Stimulated activated CD4-positive, alpha-beta T cell treated with anti-CD3 and anti-CD28 coated beads, Interleukin-2, amount 100 ng/mL, for 48 hours (primary cell): ENCODE measurements at regions not wholly inside any gene's neighbourhood (a gene's known extent, or its start where the extent isn't known, plus 50 kb on each side); places are given as distances from the start of the nearest gene placed in this dataset.

Experiments
- DNase-seq, 2 donors: peaks; one replicate each; pipeline ENCODE4 v3.0.0-alpha.2; 2020

DNA sequence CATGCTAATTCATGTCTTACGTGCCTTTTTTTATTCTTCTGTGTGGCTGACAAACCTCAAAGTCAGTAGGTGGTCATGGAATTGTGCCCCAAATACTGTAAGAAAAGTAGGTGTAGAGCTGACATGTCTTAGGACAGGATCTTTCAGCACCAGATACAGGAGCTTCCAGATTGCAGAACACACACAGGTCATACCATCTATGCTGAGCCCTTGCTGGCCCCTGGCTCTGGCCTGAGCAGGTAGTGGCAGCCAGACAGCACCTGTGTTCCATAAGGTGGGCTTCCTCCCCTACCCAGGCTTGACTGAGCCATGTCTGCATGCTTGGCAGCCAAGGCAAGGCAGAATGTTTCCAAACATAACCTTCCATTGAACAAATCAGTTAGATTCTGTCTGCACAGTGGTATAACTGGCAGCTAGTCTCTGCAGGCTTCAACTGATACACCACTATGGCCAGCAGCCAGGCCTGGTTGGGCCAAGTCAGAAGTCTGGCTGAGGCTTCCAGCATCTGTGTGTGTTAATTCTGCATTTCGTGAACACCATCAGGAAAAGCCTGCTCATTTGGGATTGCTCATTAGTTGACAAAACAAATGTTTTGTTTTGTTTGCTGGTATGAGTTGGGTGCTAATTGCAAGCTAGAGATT lies 366.5 kb downstream of the FOXA2 start:
- DNase-seq: no peak

DNA sequence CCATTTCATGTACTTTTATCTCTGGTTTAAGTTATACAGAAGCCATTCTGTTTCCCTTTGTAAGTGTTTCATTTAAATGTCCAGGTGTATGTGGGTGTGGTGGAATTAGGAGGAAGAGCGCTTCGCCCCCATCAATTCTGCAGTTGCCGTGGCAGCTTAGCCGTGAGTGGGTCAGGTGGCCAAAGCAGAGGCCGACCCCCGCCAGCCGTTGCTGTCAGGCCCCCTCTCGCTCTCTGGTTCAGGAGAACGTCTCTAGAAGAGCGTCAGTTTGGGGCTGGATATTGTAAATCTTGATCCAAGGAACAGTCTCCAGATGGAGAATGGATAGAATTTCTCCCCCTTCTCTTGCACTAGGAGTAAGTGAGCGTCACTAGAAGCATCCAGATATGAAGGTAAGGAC lies 367.4 kb downstream of the FOXA2 start:
- DNase-seq: no peak

DNA sequence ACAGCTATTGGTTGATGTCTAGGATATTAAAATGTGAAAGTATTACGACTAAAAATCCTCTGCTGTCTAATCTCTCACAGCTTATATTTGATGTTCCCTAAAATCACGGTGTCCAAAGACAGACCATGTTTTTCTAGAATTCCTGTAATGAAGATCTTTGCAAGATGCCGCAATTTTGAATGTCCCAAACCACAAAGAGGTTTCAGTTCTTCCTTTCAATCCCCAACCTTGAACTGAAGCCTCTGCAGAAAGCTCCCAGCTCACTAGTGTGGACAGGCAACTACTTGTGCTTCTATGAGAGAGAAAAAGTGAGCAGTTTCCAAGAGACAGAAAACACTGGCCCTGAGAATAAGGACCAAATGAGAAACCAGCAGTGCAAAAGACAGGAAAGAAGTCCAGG lies 370.1 kb downstream of the FOXA2 start:
- DNase-seq: no peak

DNA sequence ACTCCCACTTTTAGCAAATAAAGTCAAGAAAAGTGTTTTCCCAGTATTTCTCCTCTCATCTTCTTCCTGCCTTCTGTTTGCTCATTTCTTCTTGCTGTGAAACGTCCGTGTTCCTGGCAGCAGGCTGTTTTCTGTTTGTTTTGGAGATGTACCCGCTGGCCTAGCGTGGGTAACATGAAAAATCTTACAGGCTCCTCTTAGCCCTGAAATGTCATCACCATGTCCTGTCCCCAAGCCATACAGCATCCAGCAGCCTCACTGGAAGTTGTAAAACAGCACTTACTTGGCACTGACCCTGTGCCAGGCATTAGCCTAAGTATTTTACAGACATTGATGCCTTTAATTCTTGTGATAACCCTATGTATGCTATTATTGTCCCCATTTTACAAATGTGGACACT lies 371.1 kb downstream of the FOXA2 start:
- no peak for DNase-seq

DNA sequence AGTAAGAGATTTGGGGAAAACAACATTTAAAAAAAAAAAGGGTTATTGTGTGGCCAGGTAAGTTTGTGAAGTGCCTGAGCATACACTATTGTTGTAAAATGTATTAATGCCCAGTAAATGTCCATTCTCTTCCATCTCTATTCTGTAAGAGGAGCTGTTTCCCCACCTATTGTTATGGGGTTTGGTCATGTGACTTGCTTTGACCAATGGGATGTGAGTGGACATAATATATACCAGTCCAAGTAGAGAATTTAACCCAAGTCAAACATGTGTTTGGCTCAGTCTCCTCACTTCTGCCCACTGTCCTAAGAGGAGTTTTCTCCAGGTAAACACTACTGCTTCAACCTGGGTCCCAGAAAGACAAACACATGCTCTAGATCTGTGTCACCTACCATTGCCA lies 377.1 kb downstream of the FOXA2 start:
- no peak for DNase-seq

DNA sequence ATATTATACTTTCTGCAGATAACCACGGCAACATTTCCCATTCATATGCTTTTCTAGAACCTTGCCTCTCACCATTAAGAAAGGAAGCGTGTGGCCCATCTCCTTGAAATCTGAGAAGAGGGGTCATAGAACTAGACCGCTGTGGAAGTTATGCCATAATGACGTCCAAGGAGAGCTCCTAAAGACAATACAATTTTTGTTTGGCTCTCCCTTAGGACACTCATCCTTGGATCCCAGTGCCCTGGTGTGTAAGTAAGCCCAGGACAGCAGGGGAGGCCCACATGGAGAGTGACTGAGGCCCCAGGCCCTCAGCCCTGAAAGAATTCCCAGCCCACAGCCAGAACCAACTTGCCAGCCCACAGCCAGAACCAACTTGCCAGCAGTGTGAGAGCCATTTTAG lies 379.6 kb downstream of the FOXA2 start:
- no peak for DNase-seq

DNA sequence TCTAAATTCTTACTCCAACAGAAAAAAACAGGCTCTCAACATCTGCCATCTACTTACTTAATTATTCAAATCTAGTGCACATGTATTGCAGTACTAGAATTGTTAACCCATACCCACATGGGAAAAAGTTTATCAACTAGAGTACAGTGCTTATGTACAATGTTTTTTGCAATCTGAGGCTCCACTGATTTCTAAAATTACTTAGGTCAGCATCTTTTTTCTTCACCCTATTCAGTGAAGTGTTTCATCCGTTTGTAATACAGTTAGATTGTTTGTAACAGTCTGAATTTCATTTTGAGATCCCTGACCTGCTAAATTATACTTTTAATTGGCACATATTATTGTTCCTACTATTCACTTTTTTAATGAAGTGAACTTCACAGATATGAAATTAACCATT lies 402.2 kb downstream of the FOXA2 start:
- DNase-seq: no peak

DNA sequence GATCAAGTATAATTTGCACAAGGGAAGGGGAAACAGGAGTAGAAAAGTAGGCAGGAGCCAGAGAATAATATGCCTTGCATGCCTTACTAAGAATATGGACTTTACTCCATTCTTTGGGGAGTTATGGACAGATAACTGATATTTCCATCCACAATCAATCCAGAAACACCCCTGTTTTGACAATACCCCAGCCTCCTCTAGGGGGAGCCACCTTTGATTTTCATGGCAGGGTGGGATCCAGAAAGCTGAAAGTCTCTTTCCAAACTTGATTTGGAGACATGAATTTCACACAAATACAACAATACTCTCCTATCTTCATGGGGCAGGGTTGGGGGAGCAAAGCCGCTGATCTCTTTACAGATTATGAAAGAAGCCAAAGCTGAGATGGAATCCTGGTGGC lies 404.1 kb downstream of the FOXA2 start:
- no peak for DNase-seq

DNA sequence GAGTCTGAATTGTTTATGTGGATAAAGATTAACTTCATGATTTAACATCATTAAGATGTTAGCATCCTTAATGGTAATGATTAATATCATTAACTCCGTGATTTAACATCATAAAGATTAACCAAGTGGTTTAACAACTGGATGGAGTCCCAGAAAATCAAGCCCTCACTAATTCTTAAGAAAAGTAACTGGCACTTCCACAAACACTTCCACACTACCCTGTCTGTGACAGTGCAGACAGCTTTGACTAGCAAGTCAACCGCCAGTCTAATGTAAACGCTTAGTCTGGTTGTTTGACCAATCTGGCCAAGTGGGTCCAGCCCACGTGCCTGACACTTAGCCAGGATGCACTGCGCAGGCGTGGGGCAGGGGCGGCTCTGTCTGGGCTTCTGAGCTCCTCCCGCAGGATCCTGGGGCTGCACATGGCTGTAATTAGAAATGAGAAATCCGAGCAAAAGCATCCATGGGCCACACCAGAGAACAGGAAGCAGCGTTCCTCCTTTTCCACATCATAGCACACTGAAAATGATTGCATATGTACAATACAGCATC lies 424.2 kb downstream of the FOXA2 start:
- no peak for DNase-seq

DNA sequence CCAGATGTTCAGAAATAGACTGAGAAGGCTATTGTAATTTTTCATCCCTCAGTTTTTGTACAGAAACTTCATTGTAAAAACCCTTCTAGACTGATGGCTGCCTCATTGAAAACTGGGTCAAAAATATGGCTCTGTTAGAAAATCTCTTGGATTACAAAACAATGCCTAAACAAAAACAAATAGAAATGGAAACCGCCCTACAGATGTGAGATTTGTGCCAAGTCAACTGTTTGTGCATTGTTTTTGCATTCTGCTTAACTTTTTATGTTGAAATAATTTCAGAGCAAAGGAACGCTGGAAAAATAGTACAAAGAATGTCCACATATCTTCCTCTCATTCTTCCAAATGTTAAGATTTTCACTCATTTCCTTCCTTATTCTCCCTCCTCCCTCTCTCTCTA lies 425.1 kb downstream of the FOXA2 start:
- DNase-seq: no peak

DNA sequence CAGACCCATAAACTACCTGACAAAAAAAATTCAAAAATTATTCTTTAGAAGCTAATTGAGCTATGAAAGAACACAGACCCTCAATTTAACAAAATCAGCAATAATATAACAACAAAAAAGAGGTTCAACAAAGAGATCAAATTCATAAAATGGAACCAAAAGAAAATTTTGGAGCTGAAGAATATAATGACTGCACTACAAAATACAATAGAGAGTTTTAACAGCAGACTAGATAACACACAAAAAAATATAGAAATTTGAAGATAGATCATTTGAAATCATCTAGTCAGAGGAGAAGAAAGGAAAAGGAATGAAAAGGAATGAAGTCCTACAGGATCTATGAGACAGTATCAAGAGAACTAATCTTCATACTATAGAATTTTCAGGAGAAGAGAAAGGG lies 422.1 kb downstream of the PAX1 start:
- no peak for DNase-seq

DNA sequence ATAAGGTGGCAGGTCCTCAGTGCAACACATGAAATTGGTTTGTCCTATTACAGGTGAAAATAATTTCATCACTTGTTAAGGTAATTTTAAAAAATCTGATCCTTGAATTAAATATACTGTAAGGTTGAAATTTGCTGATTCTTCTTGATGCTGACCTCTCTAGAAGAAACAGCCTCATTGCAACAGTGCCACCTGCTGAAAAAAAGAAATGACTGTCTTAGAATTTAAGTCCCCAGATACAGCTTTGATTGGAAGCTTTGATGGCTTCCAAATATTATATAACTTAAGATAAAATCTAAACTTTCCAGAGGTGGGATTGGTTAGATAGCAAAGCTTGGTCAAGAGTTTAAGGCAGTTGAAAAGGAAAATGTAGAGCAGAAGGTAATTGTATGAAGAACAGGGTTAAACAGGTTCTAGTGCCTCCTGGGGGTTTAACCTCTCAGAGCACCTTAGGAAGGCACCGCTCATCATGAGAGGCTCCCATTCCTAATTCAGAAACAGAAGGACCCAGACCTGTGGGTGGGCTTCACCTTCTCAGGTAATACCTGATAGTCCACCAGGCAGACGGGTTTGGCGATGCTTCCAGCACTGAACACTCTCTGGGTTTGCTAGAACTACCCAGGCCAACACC lies 401.0 kb downstream of the PAX1 start:
- no peak for DNase-seq

DNA sequence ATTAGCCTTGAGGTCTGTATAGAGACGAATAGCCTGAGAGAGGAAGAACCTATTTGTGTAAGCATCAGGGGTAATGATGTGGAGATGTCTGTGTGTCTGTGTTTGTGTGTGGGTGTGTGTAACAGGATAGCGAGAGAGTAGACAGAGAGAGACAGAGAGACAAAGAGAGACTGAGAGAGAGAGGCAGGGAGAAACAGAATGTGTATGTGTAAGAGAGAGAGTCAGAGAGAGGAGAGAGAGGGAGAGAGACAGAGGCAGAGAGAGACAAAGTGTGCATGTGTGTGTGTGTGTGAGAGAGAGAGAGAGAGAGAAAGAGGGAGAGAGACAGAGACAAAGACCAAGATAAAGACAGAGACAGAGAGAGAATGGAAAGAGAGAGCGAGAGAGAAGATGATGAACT lies 396.1 kb downstream of the PAX1 start:
- no peak for DNase-seq

DNA sequence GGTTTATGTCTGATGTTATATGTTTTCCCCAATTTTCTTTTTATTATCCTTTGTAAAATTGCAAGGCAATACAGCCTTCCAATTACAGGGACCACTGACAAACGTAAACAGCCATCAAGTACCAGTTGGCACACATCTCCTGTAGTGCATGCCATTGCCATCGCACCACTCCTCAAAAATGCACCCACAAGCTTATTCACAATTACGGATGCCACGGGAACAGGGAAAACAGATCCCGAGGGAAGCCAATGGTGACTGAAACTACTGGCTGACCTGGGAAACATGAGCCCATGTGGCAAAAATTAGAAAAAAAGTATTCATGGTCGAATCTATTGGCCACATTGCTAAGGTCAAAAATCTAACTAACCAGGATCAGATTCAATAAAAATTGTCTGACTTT lies 395.2 kb downstream of the PAX1 start:
- DNase-seq: no peak

DNA sequence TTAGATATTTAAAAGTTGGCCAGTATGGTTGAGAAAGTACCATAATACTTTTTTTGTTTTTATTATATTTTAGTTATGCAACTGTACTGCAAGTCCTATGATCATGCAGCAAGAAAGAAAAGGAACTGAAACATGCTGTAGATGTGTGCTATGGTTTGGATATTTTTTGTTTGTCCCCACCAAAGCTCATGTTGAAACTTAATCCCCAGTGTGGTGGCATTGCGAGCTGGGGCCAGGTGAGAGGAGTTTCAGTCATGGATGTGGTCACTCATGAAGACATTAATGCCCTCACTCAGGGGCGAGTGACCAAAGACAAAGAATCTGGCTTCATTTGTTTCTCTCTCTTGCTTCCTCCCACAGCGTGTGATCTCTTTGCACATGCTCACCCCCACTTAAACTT lies 393.9 kb downstream of the PAX1 start:
- no peak for DNase-seq

DNA sequence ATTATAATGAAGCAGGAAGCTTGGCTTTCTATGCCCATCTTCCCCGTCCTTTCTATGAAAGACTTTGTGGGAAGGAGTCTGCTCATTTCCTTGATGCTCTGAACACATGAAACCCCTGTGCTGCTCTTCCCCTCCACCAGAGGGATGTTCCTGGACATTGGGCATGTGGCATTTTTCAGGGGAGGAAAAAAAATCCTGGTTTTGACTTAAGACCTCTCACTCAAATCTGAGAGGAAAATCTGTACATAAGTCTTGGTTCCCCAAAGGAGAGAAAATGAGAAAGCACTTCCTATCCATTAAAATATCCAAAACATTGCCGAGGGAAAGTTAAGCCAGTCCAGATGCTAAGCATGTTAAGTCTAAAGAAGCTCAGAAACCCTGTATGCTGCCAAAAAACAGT lies 393.0 kb downstream of the PAX1 start:
- no peak for DNase-seq

DNA sequence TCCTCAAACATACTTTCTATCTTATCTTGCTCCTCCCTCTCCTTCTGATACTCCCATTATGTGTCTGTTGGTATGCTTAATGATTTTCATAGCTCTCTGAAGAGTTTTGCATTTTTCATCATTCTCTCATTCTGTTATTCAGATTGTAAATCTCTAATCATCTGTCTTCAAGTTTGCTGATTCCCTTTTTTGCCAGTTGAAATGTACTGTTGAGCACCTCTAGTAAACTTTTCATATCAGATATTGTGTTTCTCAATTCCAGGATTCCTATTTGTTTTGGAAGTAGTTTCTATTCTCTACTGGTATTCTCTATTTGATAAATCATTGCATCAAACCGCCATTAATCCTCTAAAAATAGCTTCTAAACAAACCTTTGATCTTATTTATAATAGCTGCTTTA lies 387.7 kb downstream of the PAX1 start:
- no peak for DNase-seq

DNA sequence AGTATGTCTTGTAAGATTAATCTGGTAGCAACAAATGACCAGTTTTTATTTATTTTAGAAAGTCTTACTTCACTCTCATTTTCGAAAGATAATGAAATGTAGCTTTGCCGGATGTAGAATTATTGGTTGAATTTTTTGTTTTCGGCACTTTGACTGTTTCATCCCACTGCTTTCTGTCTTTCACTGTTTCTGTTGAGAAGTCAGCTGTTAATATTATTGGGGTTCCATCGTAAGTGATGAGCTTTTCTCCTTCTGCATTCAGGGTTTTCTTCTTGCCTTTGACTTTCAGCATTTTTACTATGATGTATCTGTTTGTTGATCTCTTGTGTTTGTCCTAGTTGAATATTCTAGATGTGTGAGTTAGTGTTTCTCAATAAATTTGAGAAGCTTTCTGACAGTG lies 383.4 kb downstream of the PAX1 start:
- DNase-seq: no peak

DNA sequence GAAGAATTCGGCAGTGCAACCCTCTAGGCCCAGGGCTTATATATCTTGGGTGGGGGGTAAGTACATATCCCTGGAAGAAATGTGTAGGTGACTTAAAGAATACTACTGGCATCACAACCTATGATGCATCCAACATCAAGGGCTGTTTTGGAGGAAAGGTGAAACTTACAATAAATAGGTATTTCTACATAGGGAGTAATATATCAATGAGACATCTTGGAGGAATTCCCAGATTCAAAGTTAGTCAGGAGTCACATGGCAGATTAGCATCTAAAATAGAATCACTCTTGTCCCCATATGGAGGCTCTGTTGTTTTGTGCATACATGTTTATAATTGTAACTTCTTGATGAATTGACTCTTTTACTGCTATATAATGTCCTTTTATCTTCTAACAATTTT lies 375.5 kb downstream of the PAX1 start:
- no peak for DNase-seq

DNA sequence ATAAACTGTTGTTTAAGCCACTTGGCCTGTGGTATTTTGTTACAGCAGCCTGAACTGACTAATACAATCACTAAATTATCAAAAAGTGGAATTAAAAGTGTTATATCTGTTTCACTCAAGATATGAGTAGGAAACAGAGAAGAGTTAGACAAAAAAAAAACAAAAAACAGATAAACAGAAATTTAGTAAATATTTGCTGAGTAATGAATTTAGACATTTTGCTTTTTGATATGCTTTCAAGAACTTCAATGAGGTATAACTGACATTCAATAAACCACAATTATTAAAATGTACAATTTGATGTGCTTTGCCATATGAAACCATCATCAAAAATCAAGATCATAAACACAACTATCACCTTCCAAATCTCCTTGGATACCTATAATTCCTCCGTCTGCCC lies 369.2 kb downstream of the PAX1 start:
- DNase-seq: no peak

DNA sequence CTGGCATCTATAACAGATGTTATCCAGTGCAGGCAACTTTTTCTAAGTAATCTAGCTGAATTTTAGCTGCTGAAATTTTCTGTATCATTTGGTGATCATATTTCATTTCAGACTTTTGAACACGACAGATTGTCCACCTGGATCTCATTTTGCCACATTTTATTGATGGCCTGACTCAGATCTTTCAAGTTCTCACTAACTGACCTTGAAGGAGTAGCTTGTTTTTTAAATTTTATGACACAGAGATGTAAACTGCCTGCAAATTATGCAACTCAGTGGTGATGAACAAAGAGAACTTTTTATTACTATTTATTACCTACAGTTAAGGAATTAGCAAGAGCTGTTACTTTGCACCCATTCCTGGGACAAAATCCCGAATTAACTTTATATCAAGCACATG lies 366.4 kb downstream of the PAX1 start:
- no peak for DNase-seq

DNA sequence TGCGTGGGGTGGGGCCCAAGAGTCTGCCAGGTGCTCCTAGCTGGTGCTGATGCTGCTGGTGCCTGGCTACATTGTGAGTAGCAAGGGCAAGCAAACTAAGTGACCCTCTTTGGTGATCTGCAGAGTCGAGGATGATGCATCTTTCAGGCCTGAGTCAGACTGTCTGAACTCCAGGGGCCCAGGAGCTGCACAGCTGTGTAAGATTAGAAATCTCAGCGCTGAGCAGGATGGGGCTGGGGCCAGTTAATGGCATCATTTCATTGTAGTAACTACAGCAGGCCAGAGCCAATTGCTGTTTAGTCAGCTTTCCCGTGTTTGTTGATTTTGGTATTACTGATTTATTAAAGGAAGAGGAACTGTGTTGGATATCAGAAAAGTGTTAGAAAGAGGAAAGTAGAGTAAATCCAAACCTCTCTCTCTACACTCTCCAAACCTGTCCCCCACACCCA lies 365.2 kb downstream of the PAX1 start:
- DNase-seq: no peak

DNA sequence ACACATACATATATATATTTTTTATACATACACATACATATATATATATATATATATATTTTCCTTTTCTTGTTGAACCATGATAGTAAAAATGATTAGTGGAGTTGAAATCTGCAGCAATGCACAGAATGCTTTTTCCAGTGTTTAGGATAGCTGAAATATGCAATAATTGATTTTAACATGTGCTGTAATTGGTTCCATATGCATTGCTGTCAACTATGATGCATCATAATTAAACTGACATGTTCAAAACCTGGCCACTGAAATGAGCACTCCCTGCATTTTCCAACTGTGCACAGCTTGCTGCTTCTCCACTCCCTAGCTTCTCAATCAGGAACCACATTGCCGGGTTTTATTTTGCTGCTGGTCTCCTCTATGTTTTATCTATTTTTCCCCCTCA lies 358.3 kb downstream of the PAX1 start:
- no peak for DNase-seq

DNA sequence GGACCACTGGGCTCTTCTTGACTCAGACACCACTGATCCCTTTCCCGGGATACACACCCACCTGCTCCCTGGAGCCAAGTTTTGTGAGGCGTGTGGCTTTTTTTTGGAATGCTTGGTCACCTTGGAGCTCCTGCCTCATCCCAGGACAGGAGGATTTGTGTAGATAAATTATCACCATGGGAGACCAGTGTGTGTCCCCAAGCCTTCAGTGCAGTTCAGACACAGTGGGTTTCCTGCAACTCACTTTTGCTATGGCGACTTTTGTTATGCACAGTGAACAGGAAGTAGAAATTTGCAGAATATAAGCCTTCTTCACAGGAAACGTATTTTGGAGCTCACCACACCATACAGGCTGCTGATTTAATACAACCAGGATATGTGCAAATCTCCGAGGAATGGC lies 357.4 kb downstream of the PAX1 start:
- DNase-seq: no peak

DNA sequence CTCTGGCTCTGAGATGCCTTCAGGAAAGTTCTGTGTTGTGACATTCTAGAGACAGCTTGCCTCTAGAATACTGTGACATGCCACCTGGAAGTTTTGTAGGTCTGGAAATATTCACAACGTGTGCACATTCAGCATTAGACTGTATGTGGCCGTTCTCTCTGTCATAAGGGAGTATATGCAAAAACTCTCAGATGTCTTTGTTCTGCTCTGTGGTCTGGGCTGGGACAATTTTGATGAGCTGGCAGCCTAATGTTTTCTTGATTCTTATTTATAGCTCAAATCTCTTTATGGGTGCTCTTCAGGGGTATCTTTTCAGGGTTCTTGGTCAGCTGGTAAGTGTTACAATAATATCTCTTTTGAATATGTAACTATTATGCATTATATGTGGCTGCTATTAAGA lies 355.1 kb downstream of the PAX1 start:
- DNase-seq: no peak
